B cell (primary cell): ENCODE measurements at regions not wholly inside any gene's neighbourhood (a gene's known extent, or its start where the extent isn't known, plus 50 kb on each side); places are given as distances from the start of the nearest gene placed in this dataset.

Experiments
- ATAC-seq: fragments of 200-7000 bp; cut with Tn5 transposase; one replicate; pipeline ENCODE4 v1.10.0; 2021; ENCODE audit warnings: low read depth, mild to moderate bottlenecking, moderate number of reproducible peaks, moderate library complexity
- CTCF ChIA-PET: fragments of 350-600 bp; sonication (Branson Sonifier 250); formaldehyde crosslinking; loops from one replicate; lab custom pipeline; 2021; ENCODE audit warnings: antibody characterized with exemption, inconsistent platforms; lab: Charles Lee
- POLR2A ChIA-PET: fragments of 350-600 bp; sonication (Branson Sonifier 250); formaldehyde crosslinking; loops from one replicate; lab custom pipeline; 2021; ENCODE audit warnings: antibody characterized with exemption; lab: Charles Lee
- DNase-seq: peaks from one replicate; pipeline ENCODE4 v3.0.0; 2013
- H2AFZ ChIP-seq: 2 replicates; pipeline ENCODE4 v1.6.1; 2012; ENCODE audit warnings: mild to moderate bottlenecking, low read depth, low read length; ENCODE audit not compliant: insufficient read depth, poor library complexity, severe bottlenecking
- H3K27ac ChIP-seq, 2 donors: 1 replicate in 1 of 2; 2 replicates in 1 of 2; pipeline ENCODE4 v1.5.1; 2012 to 2013; ENCODE audit warnings: low read length in 2 of 2, mild to moderate bottlenecking in 2 of 2, moderate library complexity in 1 of 2
- H3K27me3 ChIP-seq, 4 experiments: fragments of 200-600 bp in 1 of 4; sonication (generic) in 1 of 4; replicated peaks in 1 of 4; 1 replicate in 2 of 4; 2 replicates in 2 of 4; pipeline versions ENCODE4 v1.6.1 to v1.7.0; 2013 to 2016; ENCODE audit warnings: low read length in 3 of 4, mild to moderate bottlenecking in 2 of 4, mixed read lengths in 1 of 4, moderate library complexity in 1 of 4; ENCODE audit not compliant: insufficient read depth in 4 of 4, control insufficient read depth in 3 of 4; ENCODE audit errors: control extremely low read depth in 1 of 4
- H3K36me3 ChIP-seq, 2 experiments: replicated peaks in 1 of 2; 1 replicate in 1 of 2; 2 replicates in 1 of 2; pipeline versions ENCODE4 v1.6.1 to v1.7.1; 2013; ENCODE audit warnings: low read length in 1 of 2; ENCODE audit not compliant: insufficient read depth in 2 of 2, control insufficient read depth in 1 of 2; ENCODE audit errors: control extremely low read depth in 1 of 2, extremely low read depth in 1 of 2
- H3K4me1 ChIP-seq, 2 donors: fragments of 200-600 bp in 1 of 2; sonication (generic) in 1 of 2; 1 replicate in 1 of 2; 2 replicates in 1 of 2; pipeline versions ENCODE4 v1.5.1 to v1.6.1; 2013 to 2017; ENCODE audit warnings: low read length in 2 of 2; ENCODE audit not compliant: control insufficient read depth in 2 of 2, insufficient read depth in 2 of 2
- H3K4me2 ChIP-seq: replicated peaks from 2 replicates; pipeline ENCODE3; 2012; ENCODE audit warnings: mild to moderate bottlenecking, low read depth, low read length; ENCODE audit not compliant: poor library complexity, severe bottlenecking
- H3K4me3 ChIP-seq, 5 experiments: fragments of 200-600 bp in 1 of 5; sonication (generic) in 1 of 5; 1 replicate in 3 of 5; 2 replicates in 2 of 5; pipeline versions ENCODE4 v1.5.1 to v1.7.0; 2011 to 2016; ENCODE audit warnings: low read length in 4 of 5, mild to moderate bottlenecking in 4 of 5, low read depth in 2 of 5, control low read depth in 1 of 5, moderate library complexity in 1 of 5; ENCODE audit not compliant: insufficient read depth in 1 of 5; ENCODE audit errors: control extremely low read depth in 1 of 5, extremely low read depth in 1 of 5
- H3K79me2 ChIP-seq: fragments of 200-600 bp; sonication (generic); one replicate; pipeline ENCODE4 v1.6.0; 2016; ENCODE audit warnings: low read length; ENCODE audit not compliant: control insufficient read depth, insufficient read depth
- H3K9ac ChIP-seq: fragments of 200-600 bp; sonication (generic); 2 replicates; pipeline ENCODE4 v1.6.1; 2017; ENCODE audit warnings: mild to moderate bottlenecking, low read length, moderate library complexity
- H3K9me3 ChIP-seq, 3 donors: one replicate each; pipeline versions ENCODE4 v1.6.1 to v1.7.1; 2013; ENCODE audit warnings: low read length in 2 of 3; ENCODE audit not compliant: control insufficient read depth in 2 of 3, insufficient read depth in 1 of 3; ENCODE audit errors: control extremely low read depth in 1 of 3
- H4K20me1 ChIP-seq: 2 replicates; pipeline ENCODE4 v1.6.0; 2012; ENCODE audit warnings: mild to moderate bottlenecking, low read length; ENCODE audit not compliant: insufficient read depth, control insufficient read depth, poor library complexity, severe bottlenecking
- H3K27ac Mint-ChIP-seq: one replicate; pipeline ENCODE4 v1.8.0; 2021; ENCODE audit warnings: mixed read lengths
- H3K27me3 Mint-ChIP-seq: one replicate; pipeline ENCODE4 v1.8.0; 2021; ENCODE audit warnings: mixed read lengths
- H3K4me1 Mint-ChIP-seq: one replicate; pipeline ENCODE4 v1.8.0; 2021; ENCODE audit warnings: mixed read lengths
- H3K4me3 Mint-ChIP-seq: one replicate; pipeline ENCODE4 v1.8.0; 2021; ENCODE audit warnings: mixed read lengths
- H3K9me3 Mint-ChIP-seq: one replicate; pipeline ENCODE4 v1.8.0; 2022; ENCODE audit warnings: mixed read lengths; ENCODE audit not compliant: insufficient read depth
- CTCF ChIP-seq: fragments of 200-600 bp; IDR thresholded peaks from one replicate; pipeline ENCODE4 v1.8.0; 2022; ENCODE audit warnings: antibody characterized with exemption, mild to moderate bottlenecking
- EZH2 ChIP-seq: IDR thresholded peaks from 2 replicates; pipeline ENCODE4 v1.6.1; 2012; ENCODE audit warnings: borderline replicate concordance, low read depth, mild to moderate bottlenecking, moderate library complexity, low read length; ENCODE audit not compliant: insufficient read depth, poor library complexity, severe bottlenecking
- WGBS: methylation state at CpG from one replicate; pipeline ENCODE4 v1.1.5; 2013; ENCODE audit warnings: missing lambda C conversion rate; ENCODE audit not compliant: insufficient coverage; 5-methylcytosine and 5-hydroxymethylcytosine counted together
- intact Hi-C: fragments of 100-400 bp; cut with micrococcal nuclease; formaldehyde crosslinking; loops from one replicate; pipeline ENCODE4 v1.10.0; 2022

GRCh38 chr4:30836231-30836630 lies 116.1 kb downstream of the PCDH7 start:
- Mint-ChIP-seq H3K27me3 (no peaks in the 10 kb centered on the region), H3K27ac (no peak overlapping the region), H3K9me3 (no peaks in the 10 kb centered on the region), H3K4me3 (no peak overlapping the region), H3K4me1 (no peaks in the 10 kb centered on the region)
- TF ChIP-seq EZH2 (no peak), CTCF (no peak)
- no peak overlapping the region for H3K4me2 ChIP-seq
- no CpG with 5 or more reads among the region's 1 CpG for WGBS
- H3K27me3 ChIP-seq, result no peaks in the 10 kb centered on the region
- no peak overlapping the region for H3K9ac ChIP-seq
- no peak overlapping the region for H2AFZ ChIP-seq
- CTCF ChIA-PET, result no interaction called here
- POLR2A ChIA-PET, result no interaction called here
- no peaks in the 10 kb centered on the region for H3K9me3 ChIP-seq
- no peak for DNase-seq
- intact Hi-C loops, result no loop called here
- no peaks in the 10 kb centered on the region for H3K36me3 ChIP-seq
- no peak overlapping the region for H3K27ac ChIP-seq
- no peaks in the 10 kb centered on the region for H4K20me1 ChIP-seq
- ATAC-seq, result no peak
- H3K79me2 ChIP-seq, result no peaks in the 10 kb centered on the region
- H3K4me3 ChIP-seq, result no peak overlapping the region
- no peaks in the 10 kb centered on the region for H3K4me1 ChIP-seq

- POLR2A ChIA-PET, result no interaction called here
- CTCF ChIA-PET, result no interaction called here
- no peak for ATAC-seq
- no peak overlapping the region for H3K4me3 ChIP-seq
- Mint-ChIP-seq H3K9me3 (no peaks in the 10 kb centered on the region), H3K27me3 (no peaks in the 10 kb centered on the region), H3K4me3 (no peak overlapping the region), H3K4me1 (no peaks in the 10 kb centered on the region), H3K27ac (no peak overlapping the region)
- WGBS, result 86% methylated on average over 2 of the region's 2 CpGs
- no peaks in the 10 kb centered on the region for H4K20me1 ChIP-seq
- no peaks in the 10 kb centered on the region for H3K36me3 ChIP-seq
- no peak overlapping the region for H3K4me2 ChIP-seq
- no peaks in the 10 kb centered on the region for H3K27me3 ChIP-seq
- no peak overlapping the region for H2AFZ ChIP-seq
- no peak overlapping the region for H3K9ac ChIP-seq
- intact Hi-C loops, result no loop called here
- no peaks in the 10 kb centered on the region for H3K79me2 ChIP-seq
- no peak overlapping the region for H3K27ac ChIP-seq
- no peak for DNase-seq
- H3K9me3 ChIP-seq, result no peaks in the 10 kb centered on the region
- TF ChIP-seq CTCF, result no peak
- no peak for TF ChIP-seq EZH2
- H3K4me1 ChIP-seq, result no peaks in the 10 kb centered on the region
Observed at GRCh38 chr4:30837131-30837539, 117.0 kb downstream of the PCDH7 start.
